MM.1S (cell line): ENCODE measurements at regions not wholly inside any gene's neighbourhood (a gene's known extent, or its start where the extent isn't known, plus 50 kb on each side); places are given as distances from the start of the nearest gene placed in this dataset.

Experiments used
- DNase-seq: peaks from one replicate; pipeline ENCODE4 v3.0.0-alpha.2; 2015
- H2AFZ ChIP-seq: fragments of 300-600 bp; sonication (generic); 2 replicates; pipeline ENCODE4 v1.6.0; 2016; ENCODE audit warnings: antibody characterized with exemption, low read length
- H3F3A ChIP-seq: fragments of 300-600 bp; sonication (generic); 2 replicates; pipeline ENCODE4 v1.6.1; 2016; ENCODE audit warnings: mild to moderate bottlenecking, antibody characterized with exemption, low read length, moderate library complexity, mixed read lengths; ENCODE audit not compliant: insufficient read depth
- H3K27ac ChIP-seq: fragments of 300-600 bp; sonication (generic); 2 replicates; pipeline ENCODE4 v1.5.1; 2016; ENCODE audit warnings: mild to moderate bottlenecking, low read length
- H3K27me3 ChIP-seq: fragments of 300-600 bp; sonication (generic); replicated peaks from 2 replicates; pipeline ENCODE4 v1.6.0; 2016; ENCODE audit warnings: low read length; ENCODE audit not compliant: insufficient read depth
- H3K36me3 ChIP-seq: fragments of 300-600 bp; sonication (generic); replicated peaks from 2 replicates; pipeline ENCODE4 v1.6.1; 2016; ENCODE audit warnings: mild to moderate bottlenecking, low read length, mixed read lengths; ENCODE audit not compliant: insufficient read depth
- H3K4me1 ChIP-seq: fragments of 300-600 bp; sonication (generic); 2 replicates; pipeline ENCODE4 v1.6.1; 2016; ENCODE audit warnings: low read length, mixed read lengths
- H3K4me2 ChIP-seq: fragments of 300-600 bp; sonication (generic); 2 replicates; pipeline ENCODE4 v1.6.0; 2016; ENCODE audit warnings: low read depth, low read length
- H3K4me3 ChIP-seq: fragments of 300-600 bp; sonication (generic); 2 replicates; pipeline ENCODE4 v1.5.1; 2016; ENCODE audit warnings: low read length, mixed read lengths
- H3K79me2 ChIP-seq: fragments of 300-600 bp; sonication (generic); 2 replicates; pipeline ENCODE4 v1.6.1; 2016; ENCODE audit warnings: mixed run types, low read length, mixed read lengths
- H3K9ac ChIP-seq: fragments of 300-600 bp; sonication (generic); 2 replicates; pipeline ENCODE4 v1.6.1; 2016; ENCODE audit warnings: low read length, mixed read lengths
- H3K9me2 ChIP-seq: fragments of 300-600 bp; sonication (generic); replicated peaks from 2 replicates; pipeline ENCODE4 v1.6.1; 2016; ENCODE audit warnings: mild to moderate bottlenecking, low read length, mixed read lengths; ENCODE audit not compliant: insufficient read depth
- H3K9me3 ChIP-seq: fragments of 300-600 bp; sonication (generic); replicated peaks from 2 replicates; pipeline ENCODE4 v1.6.1; 2016; ENCODE audit warnings: mild to moderate bottlenecking, low read length, mixed read lengths; ENCODE audit not compliant: insufficient read depth
- H4K20me1 ChIP-seq: fragments of 300-600 bp; sonication (generic); 2 replicates; pipeline ENCODE4 v1.6.1; 2016; ENCODE audit warnings: mild to moderate bottlenecking, low read length, moderate library complexity, mixed read lengths; ENCODE audit not compliant: insufficient read depth
- CTCF ChIP-seq: fragments of 300-600 bp; sonication (generic); IDR thresholded peaks from 2 replicates; pipeline ENCODE4 v1.5.1; 2016; ENCODE audit warnings: antibody characterized with exemption, low read length, mixed read lengths
- EZH2 ChIP-seq: fragments of 300-600 bp; sonication (generic); optimal IDR thresholded peaks from 2 replicates; pipeline ENCODE3; 2017; ENCODE audit warnings: low read depth, mild to moderate bottlenecking, antibody characterized with exemption, low read length, mixed read lengths
- EZH2phosphoT487 ChIP-seq: fragments of 300-600 bp; sonication (generic); IDR thresholded peaks from 2 replicates; pipeline ENCODE4 v1.6.1; 2018; ENCODE audit warnings: antibody characterized with exemption, low read length

DNA sequence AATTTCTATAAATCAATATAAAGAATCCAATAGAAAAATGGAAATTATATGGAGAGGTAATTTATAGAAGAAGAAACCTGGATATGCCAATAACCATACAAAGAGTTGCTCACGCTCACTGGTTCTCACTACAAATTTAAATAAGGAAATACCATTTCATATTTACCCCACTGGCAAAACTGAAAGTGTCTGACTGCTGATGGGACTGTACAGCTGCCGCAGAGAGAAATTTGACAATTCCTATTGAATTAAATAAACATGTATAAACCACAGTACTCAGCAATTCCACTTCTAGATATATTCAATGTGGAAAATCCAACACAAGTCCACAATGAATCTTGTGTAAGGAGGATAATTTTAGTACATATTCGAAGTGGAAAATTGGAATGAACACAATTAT is 830.4 kb upstream of the GRAMD2B start:
- no peaks in the 10 kb centered on the region for H3F3A ChIP-seq
- H3K36me3 ChIP-seq = no peaks in the 10 kb centered on the region
- H3K4me1 ChIP-seq = no peaks in the 10 kb centered on the region
- no peaks in the 10 kb centered on the region for H3K9me2 ChIP-seq
- no peaks in the 10 kb centered on the region for H3K9me3 ChIP-seq
- H3K9ac ChIP-seq = no peak overlapping the region
- no peaks in the 10 kb centered on the region for H4K20me1 ChIP-seq
- no peak overlapping the region for H3K27ac ChIP-seq
- H3K4me2 ChIP-seq = no peak overlapping the region
- H3K27me3 ChIP-seq = no peaks in the 10 kb centered on the region
- no peak for DNase-seq
- H3K79me2 ChIP-seq = no peaks in the 10 kb centered on the region
- H3K4me3 ChIP-seq = no peak overlapping the region
- TF ChIP-seq CTCF (no peak), EZH2 (no peak), EZH2phosphoT487 (no peak)
- H2AFZ ChIP-seq = no peak overlapping the region

GRCh38 chr5:125595095-125595494 is 828.1 kb upstream of the GRAMD2B start:
- no peak overlapping the region for H3K4me2 ChIP-seq
- H3K9me3 ChIP-seq = no peaks in the 10 kb centered on the region
- no peak for DNase-seq
- H2AFZ ChIP-seq = no peak overlapping the region
- H3K36me3 ChIP-seq = no peaks in the 10 kb centered on the region
- no peak overlapping the region for H3K9ac ChIP-seq
- H3K4me1 ChIP-seq = no peaks in the 10 kb centered on the region
- H3K27ac ChIP-seq = no peak overlapping the region
- H3F3A ChIP-seq = no peaks in the 10 kb centered on the region
- no peaks in the 10 kb centered on the region for H3K27me3 ChIP-seq
- no peaks in the 10 kb centered on the region for H3K79me2 ChIP-seq
- H3K4me3 ChIP-seq = no peak overlapping the region
- TF ChIP-seq EZH2phosphoT487 = no peak
- TF ChIP-seq EZH2 = no peak
- TF ChIP-seq CTCF = no peak
- H4K20me1 ChIP-seq = no peaks in the 10 kb centered on the region
- H3K9me2 ChIP-seq = no peaks in the 10 kb centered on the region

DNA sequence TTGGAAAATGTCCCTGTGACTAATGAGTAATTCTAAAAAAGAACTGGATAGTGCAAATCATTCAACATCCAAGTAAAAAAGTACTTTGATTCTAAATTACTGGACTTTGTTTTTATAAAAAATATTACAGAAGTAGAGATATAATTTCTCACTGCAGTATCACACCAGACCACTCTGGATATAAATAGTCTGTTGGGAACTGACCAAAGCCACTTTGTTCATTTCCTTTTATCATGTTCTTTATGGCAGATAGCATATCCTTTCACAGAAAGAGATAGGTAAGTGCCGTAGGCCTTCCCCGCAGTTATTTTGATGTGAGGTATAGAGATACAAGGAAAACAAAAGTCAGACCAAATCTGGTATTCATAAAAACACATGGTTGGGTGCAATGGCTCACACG is 827.4 kb upstream of the GRAMD2B start:
- Histone ChIP-seq H3K9me3 (no peaks in the 10 kb centered on the region), H2AFZ (no peak overlapping the region), H3K4me3 (no peak overlapping the region), H3K79me2 (no peaks in the 10 kb centered on the region), H3K27ac (no peak overlapping the region), H3F3A (no peaks in the 10 kb centered on the region), H3K36me3 (no peaks in the 10 kb centered on the region), H3K27me3 (no peaks in the 10 kb centered on the region), H3K9ac (no peak overlapping the region), H4K20me1 (no peaks in the 10 kb centered on the region), H3K9me2 (no peaks in the 10 kb centered on the region), H3K4me2 (no peak overlapping the region), H3K4me1 (no peaks in the 10 kb centered on the region)
- DNase-seq = no peak
- TF ChIP-seq EZH2 = no peak
- TF ChIP-seq CTCF = no peak
- no peak for TF ChIP-seq EZH2phosphoT487

GRCh38 chr5:125597338-125597737 is 825.9 kb upstream of the GRAMD2B start:
- Histone ChIP-seq H3F3A (no peaks in the 10 kb centered on the region), H3K4me2 (no peak overlapping the region), H3K27ac (no peak overlapping the region), H3K79me2 (no peaks in the 10 kb centered on the region), H3K9ac (no peak overlapping the region), H4K20me1 (no peaks in the 10 kb centered on the region), H3K36me3 (no peaks in the 10 kb centered on the region), H3K27me3 (no peaks in the 10 kb centered on the region), H3K4me3 (no peak overlapping the region), H3K9me2 (no peaks in the 10 kb centered on the region), H3K4me1 (no peaks in the 10 kb centered on the region), H2AFZ (no peak overlapping the region), H3K9me3 (no peaks in the 10 kb centered on the region)
- DNase-seq = no peak
- no peak for TF ChIP-seq CTCF
- TF ChIP-seq EZH2phosphoT487 = no peak
- no peak for TF ChIP-seq EZH2
